HG03571 (cell line): ENCODE measurements at regions not wholly inside any gene's neighbourhood (a gene's known extent, or its start where the extent isn't known, plus 50 kb on each side); places are given as distances from the start of the nearest gene placed in this dataset.

Source experiments
- ATAC-seq: cut with Tn5 transposase; IDR thresholded peaks from one replicate; pipeline ENCODE4 v1.9.1; 2021; ENCODE audit not compliant: unreplicated experiment

GRCh38 chr17:69716556-69716955 lies 302.1 kb downstream of the MAP2K6 start:
- ATAC-seq = no peak

- no peak for ATAC-seq
Observed at GRCh38 chr17:69717214-69717613, 302.7 kb downstream of the MAP2K6 start.

- ATAC-seq = no peak
Observed at GRCh38 chr17:69717819-69718218, 303.3 kb downstream of the MAP2K6 start.

- ATAC-seq = no peak
Observed at GRCh38 chr17:69719474-69720048, 305.1 kb downstream of the MAP2K6 start.

GRCh38 chr17:69722518-69722917 lies 308.0 kb downstream of the MAP2K6 start:
- ATAC-seq = no peak

GRCh38 chr17:69723316-69723715 lies 308.8 kb downstream of the MAP2K6 start:
- no peak for ATAC-seq

- no peak for ATAC-seq
Observed at GRCh38 chr17:69723741-69724140, 309.2 kb downstream of the MAP2K6 start.

DNA sequence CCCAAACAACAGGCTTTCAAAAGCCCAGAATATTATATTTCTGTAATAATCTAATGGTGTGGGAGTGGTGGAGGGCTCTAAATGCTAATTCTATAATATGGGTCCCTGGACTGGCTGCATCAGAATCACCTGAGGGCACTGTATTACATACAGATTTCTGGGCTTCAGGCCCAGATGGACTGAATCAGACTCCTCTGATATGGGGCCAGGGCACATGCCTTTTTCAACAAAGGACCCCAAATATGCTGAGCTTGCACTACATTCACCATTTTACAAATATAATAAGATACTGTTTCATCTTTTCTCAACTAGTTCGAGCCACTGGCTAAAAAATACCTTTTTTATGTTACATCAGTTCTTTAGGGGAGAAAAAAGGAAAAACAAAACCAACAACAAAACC lies 309.7 kb downstream of the MAP2K6 start:
- ATAC-seq = no peak

GRCh38 chr17:69725146-69725545 lies 310.6 kb downstream of the MAP2K6 start:
- no peak for ATAC-seq

DNA sequence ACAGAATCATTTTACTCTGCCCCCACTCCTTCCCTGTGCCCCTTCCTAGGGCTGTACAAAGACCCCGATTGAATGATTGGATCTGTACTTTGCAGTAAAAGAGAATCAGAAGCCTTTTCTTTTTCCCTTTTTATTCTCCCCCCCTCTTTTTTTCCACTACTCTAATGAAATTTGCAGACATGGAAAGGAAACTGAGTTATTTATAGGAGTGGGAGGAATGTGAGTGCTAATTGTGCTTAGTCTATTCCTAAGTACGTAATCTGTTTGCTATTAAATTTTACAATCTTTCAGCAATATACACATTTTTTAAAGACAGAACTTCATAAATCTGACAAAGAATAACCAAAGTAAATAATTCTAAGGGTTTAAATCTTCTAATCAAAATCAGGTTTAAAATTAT lies 314.3 kb downstream of the MAP2K6 start:
- ATAC-seq = no peak

DNA sequence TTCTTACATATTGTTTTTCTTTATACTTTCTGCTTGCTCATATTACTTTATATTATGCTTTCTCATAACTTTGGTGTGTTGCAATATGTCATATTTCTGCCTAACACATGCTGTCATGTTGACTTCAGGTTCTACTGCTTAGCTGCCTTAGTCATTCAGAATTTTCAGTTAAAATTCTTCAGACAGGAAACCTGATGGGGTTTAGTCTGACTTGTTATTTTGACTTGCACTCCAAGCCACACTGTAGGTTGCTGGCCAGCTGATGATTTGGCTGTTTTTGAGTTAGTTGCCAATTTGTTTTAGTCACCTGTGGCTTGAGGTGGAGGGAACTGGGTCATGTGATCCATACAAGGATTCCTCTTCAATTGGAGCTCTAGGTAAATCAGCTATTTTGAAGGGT lies 315.4 kb downstream of the MAP2K6 start:
- no peak for ATAC-seq

DNA sequence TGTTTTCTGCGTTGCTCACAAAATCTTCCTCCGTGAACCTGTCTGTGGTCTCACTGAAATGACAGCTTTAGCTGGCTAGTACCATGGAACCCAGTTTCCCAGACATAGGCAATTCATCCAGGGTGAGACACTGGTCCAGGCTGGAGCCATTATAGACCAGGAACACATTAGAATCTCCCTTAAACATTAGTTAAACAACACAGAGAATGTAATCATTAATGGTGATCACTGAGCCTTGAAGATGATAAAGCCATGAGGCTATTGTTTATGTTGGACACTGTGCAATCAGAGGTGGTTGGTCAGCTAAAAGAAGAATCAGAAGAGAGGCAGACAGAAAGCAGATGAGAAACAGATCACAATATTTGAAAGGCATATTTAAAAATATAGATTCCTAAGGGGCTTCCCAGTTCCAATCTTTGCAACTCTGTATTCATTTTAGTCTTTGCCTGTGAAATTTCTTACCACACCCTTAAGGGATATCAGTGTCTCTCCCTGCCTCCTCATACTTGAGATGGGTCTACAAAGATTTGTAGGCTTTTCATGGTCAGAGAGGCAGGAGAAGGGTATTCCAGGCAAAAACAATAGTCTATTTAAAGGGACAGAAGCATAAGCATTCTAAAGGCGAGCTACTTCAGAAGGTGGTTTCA lies 317.9 kb downstream of the MAP2K6 start:
- no peak for ATAC-seq

DNA sequence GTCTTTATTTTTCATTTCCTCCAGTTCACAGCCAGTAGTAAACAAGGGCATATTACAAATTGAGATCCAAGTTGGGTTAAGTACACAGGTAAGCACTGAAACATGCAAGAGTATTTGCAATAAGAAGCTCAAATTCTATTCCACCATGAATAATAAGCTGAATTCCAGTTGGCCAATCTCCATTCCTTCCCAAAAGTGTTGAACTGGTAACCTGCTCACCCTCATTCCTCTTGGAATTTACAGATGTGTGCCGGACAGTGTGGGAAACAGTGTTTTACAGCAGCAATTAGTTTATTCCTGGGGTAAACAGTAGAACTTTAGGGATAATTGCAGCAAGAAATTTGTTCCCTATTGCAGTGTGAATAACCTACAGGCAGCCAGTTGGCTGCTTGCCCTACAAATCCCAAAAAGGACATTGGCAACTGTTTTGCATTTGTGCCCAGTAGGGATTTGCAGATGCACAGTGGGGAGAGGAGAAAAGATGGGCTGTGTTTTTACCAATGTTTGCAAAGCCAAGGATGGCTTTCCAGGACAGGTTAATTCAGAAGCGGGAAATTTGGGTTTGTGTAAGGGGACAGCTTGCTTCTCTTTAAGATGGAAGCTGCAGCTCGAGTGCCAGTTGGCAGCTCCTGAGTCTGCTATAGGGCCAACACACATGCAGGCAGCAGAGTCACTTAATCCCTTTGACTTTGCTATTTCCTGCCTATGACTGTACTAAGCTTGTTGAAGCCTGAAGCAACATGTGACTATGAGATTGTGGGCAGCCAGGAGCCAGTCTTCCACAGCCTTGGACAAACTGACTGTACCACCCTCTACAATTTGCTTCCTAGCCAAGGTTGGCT lies 318.9 kb downstream of the MAP2K6 start:
- no peak for ATAC-seq

DNA sequence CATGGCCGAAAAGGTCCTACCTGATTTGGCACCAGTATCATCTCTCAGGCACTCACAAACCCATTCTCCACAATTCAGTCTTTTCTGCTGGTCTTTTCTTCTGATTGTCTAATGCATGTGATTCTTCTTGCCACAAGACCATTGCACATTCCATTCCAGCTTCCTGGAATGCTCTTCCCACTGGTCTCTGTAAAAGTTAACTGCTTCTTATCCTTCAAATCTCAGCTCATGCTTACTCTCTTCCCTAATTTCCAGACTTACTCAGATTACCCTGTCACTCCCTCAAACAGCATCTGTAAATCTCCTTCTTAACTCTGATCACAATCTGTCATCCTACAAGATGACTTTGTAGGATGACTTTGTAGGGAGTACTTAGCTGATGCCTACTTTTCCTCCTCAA lies 320.2 kb downstream of the MAP2K6 start:
- ATAC-seq = no peak

- ATAC-seq = no peak
Observed at GRCh38 chr17:69735285-69735684, 320.8 kb downstream of the MAP2K6 start.

DNA sequence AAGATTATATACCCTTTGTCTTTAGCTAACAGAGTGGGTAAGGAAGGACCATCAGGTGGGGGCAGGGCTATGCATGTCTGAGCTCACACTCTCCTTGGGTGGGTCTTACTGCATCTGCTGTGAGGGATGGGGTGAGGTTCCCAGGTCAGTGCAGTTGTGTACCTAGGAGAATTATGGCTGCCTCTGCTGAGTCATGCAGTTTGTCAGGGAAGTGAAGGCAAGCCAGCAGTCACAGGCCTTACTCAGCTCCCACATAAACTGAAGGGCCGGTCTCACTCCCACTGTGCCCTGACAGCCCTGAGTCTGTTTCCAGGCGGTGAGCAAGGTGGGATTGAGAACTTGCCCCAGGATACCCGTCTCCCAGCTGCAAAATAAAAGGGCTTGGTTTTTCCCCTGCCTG lies 328.6 kb downstream of the MAP2K6 start:
- no peak for ATAC-seq

DNA sequence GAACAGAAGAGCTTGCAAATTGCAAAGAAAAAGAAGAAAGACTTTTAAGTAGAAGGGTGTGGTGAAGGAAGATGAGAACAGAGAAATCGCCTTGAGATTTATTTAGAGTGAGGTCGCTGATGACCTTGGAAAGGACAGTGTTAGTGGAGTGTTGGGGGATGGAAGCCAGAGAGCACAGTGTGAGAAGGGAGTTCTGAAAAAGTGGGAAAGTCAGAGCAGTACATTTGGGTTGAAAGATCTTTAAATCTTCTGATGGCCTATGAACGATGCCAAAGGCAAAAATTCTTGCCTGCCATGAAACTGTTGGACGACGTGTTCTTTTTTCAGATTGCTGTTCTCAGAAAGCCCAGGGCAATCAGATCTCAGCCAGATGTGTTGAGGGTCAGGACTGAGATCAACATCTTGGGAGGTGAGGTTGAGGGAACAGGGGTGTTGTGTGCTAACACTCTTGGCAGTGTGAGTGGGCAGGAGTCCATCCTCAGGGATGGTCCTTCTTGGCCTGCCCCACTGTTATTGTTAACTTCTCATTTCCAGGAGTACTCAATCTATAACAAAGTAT lies 330.1 kb downstream of the MAP2K6 start:
- ATAC-seq = no peak

DNA sequence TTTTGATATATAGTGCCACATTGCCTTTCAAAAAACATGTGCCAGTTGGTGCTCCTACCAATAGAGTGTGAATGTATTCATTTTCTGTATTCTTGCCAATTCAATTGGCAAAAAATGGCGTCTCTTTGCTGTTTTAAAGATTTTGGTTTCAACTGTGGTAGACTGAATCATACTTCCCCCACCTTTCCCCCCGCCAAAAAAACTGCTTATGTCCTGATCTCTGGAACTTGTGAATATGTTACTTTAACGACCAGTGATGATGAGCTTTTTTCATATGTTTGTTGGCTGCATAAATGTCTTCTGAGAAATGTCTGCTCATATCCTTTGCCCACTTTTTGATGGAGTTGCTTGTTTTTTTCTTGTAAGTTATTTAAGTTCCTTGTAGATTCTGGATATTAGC lies 325.1 kb upstream of the KCNJ16 start:
- ATAC-seq = no peak

GRCh38 chr17:69757688-69758430 lies 317.2 kb upstream of the KCNJ16 start:
- no peak for ATAC-seq

DNA sequence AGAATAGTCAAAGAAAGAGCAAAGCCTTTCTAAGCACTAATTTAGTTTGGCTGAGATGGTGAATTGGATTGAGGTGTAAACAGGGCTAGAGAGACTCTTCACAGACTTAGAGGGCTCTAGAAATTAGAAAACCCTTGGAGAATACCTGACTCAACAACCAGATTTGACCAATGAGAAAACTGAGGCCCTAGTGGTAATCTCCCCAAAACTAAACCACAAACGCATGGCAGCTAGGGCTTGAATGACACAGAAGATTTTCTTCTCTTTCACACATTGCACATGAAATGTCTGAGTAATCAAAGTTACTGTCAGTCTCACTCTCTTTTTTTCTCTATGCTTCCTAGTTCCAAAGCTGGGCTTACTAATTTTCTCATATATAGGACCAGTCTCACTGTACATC lies 314.5 kb upstream of the KCNJ16 start:
- ATAC-seq = no peak

DNA sequence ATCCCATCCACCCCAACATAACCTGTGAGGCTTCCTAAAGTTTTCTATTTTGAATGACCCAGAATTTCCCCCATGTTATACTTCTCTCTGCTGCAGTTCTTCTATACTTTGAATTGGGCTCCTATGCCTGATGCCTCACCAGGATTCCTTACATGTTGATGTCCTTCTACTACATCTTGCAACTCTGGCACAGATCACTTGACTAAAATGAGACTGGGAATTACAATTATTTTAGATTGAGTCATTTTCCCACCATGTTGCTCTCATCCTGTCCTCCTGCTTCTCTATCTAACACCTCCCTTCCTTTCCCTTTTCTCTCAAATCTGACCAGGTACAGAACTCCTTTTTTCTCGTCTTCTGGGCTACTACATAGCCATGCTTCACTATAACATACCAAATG lies 314.0 kb upstream of the KCNJ16 start:
- no peak for ATAC-seq
